Activated CD8-positive, alpha-beta T cell treated with anti-CD3 and anti-CD28 coated beads, Interleukin-2, amount 10 ng/mL, durations not matched to agents 7 days and 5 days (primary cell): ENCODE measurements at regions not wholly inside any gene's neighbourhood (a gene's known extent, or its start where the extent isn't known, plus 50 kb on each side); places are given as distances from the start of the nearest gene placed in this dataset.

ENCODE experiments used
- ATAC-seq: fragments of 150-1000 bp; cut with Tn5 transposase; one replicate; pipeline ENCODE4 v1.10.0; 2021; ENCODE audit warnings: moderate library complexity
- CTCF ChIA-PET: fragments of 350-600 bp; sonication (Branson Sonifier 250); formaldehyde crosslinking; loops from one replicate; lab custom pipeline; 2021; ENCODE audit warnings: antibody characterized with exemption; lab: Charles Lee
- POLR2A ChIA-PET: fragments of 350-600 bp; sonication (Branson Sonifier 250); formaldehyde crosslinking; loops from one replicate; lab custom pipeline; 2021; ENCODE audit warnings: antibody characterized with exemption; lab: Charles Lee
- DNase-seq: peaks from one replicate; pipeline ENCODE4 v3.0.0-alpha.2; 2020
- H3K27ac Mint-ChIP-seq: one replicate; pipeline ENCODE4 v1.8.0; 2021; ENCODE audit warnings: mild to moderate bottlenecking, mixed read lengths
- H3K27me3 Mint-ChIP-seq: one replicate; pipeline ENCODE4 v1.8.0; 2021; ENCODE audit warnings: low read depth, mixed read lengths
- H3K36me3 Mint-ChIP-seq: one replicate; pipeline ENCODE4 v1.8.0; 2021; ENCODE audit warnings: low read depth, mixed read lengths
- H3K4me1 Mint-ChIP-seq: one replicate; pipeline ENCODE4 v1.8.0; 2021; ENCODE audit warnings: low read depth, mixed read lengths
- H3K4me3 Mint-ChIP-seq: one replicate; pipeline ENCODE4 v1.8.0; 2021; ENCODE audit warnings: mild to moderate bottlenecking, mixed read lengths
- H3K9me3 Mint-ChIP-seq: one replicate; pipeline ENCODE4 v1.8.0; 2022; ENCODE audit warnings: mixed read lengths; ENCODE audit not compliant: insufficient read depth

DNA sequence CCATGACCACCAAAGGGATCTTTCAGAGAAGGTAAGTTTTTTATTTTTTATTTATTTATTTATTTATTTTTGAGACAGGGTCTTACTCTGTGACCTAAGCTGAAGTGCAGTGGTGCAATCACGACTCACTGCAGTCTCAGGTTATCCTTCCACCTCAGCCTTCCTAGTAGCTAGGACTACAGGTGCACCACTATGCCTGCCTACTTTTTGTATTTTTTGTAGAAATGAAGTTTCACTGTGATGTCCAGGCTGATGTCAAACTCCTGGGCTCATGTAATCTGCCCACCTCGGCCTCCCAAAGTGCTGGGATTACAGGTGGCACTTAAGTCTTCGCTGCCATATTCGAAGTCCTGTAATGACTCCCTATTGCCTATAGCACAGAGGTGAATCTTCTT lies 342.5 kb downstream of the CYRIA start:
- Mint-ChIP-seq H3K36me3 (no peaks in the 10 kb centered on the region), H3K9me3 (no peaks in the 10 kb centered on the region), H3K4me3 (no peak overlapping the region), H3K4me1 (no peaks in the 10 kb centered on the region), H3K27ac (no peak overlapping the region), H3K27me3 (no peaks in the 10 kb centered on the region)
- DNase-seq (no peak), ATAC-seq (no peak)
- POLR2A ChIA-PET: no interaction called here
- CTCF ChIA-PET: no interaction called here

GRCh38 chr2:16322308-16323125 lies 343.1 kb downstream of the CYRIA start:
- Mint-ChIP-seq H3K27ac (no peak overlapping the region), H3K36me3 (no peaks in the 10 kb centered on the region), H3K9me3 (no peaks in the 10 kb centered on the region), H3K4me1 (no peaks in the 10 kb centered on the region), H3K27me3 (no peaks in the 10 kb centered on the region), H3K4me3 (no peak overlapping the region)
- no peak for ATAC-seq
- POLR2A ChIA-PET: no interaction called here
- no peak for DNase-seq
- CTCF ChIA-PET: no interaction called here

DNA sequence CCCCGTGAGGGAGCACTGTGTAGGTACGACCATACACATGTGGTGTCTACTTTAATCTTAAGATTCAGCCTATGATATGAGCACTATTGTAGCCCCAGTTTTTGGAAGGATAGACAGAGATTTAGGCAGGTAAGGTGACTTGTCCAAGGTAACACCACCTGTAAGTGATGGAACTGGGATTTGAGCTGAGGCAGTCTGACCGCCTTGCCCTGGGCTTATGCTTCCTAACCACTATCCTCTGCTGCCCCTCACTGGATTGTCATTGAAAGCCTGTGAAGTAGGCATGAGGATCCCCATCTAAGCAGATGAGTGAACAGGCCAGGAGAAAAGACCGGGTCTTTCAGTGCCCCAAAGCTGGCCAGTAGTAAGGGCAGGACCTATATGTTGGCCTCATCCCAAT lies 343.8 kb downstream of the CYRIA start:
- DNase-seq (no peak), ATAC-seq (no peak)
- POLR2A ChIA-PET: no interaction called here
- Mint-ChIP-seq H3K9me3 (no peaks in the 10 kb centered on the region), H3K27me3 (no peaks in the 10 kb centered on the region), H3K27ac (no peak overlapping the region), H3K4me3 (no peak overlapping the region), H3K4me1 (no peaks in the 10 kb centered on the region), H3K36me3 (no peaks in the 10 kb centered on the region)
- CTCF ChIA-PET: no interaction called here

GRCh38 chr2:16321256-16321655 lies 344.4 kb downstream of the CYRIA start:
- no peaks in the 10 kb centered on the region for H3K4me1 Mint-ChIP-seq
- H3K36me3 Mint-ChIP-seq: no peaks in the 10 kb centered on the region
- ATAC-seq (no peak), DNase-seq (no peak)
- ChIA-PET POLR2A (no interaction called here), CTCF (no interaction called here)
- H3K27ac Mint-ChIP-seq: no peak overlapping the region
- H3K9me3 Mint-ChIP-seq: no peaks in the 10 kb centered on the region
- no peaks in the 10 kb centered on the region for H3K27me3 Mint-ChIP-seq
- no peak overlapping the region for H3K4me3 Mint-ChIP-seq

DNA sequence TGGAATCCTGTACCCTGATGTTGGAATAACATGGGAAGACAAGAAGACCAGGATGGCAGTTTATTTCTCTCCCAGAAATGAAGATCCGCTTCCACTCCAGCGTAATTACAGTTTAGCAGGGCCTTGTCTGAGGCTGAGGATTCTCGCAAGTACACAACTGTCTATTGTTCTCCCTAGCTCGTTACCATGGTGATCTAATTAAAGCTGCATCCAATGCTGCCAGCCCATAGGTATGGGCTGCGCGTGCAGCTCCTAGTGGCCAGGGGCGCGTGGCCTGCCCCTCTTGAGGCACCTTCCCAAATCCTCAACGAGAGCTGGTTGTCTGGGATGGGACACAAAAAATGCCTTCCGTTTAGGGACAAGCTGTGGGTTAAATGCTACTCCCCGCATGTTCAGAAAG lies 344.9 kb downstream of the CYRIA start:
- no peaks in the 10 kb centered on the region for H3K36me3 Mint-ChIP-seq
- H3K4me3 Mint-ChIP-seq: no peak overlapping the region
- H3K9me3 Mint-ChIP-seq: no peaks in the 10 kb centered on the region
- ChIA-PET POLR2A (no interaction called here), CTCF (no interaction called here)
- DNase-seq (no peak), ATAC-seq (no peak)
- no peak overlapping the region for H3K27ac Mint-ChIP-seq
- no peaks in the 10 kb centered on the region for H3K4me1 Mint-ChIP-seq
- no peaks in the 10 kb centered on the region for H3K27me3 Mint-ChIP-seq

- Mint-ChIP-seq H3K27ac (no peak overlapping the region), H3K9me3 (no peaks in the 10 kb centered on the region), H3K36me3 (no peaks in the 10 kb centered on the region), H3K27me3 (no peaks in the 10 kb centered on the region), H3K4me3 (no peak overlapping the region), H3K4me1 (no peaks in the 10 kb centered on the region)
- ATAC-seq (no peak), DNase-seq (no peak)
- CTCF ChIA-PET: no interaction called here
- POLR2A ChIA-PET: no interaction called here
These were observed 346.0 kb downstream of the CYRIA start for GRCh38 chr2:16319551-16320121.

DNA sequence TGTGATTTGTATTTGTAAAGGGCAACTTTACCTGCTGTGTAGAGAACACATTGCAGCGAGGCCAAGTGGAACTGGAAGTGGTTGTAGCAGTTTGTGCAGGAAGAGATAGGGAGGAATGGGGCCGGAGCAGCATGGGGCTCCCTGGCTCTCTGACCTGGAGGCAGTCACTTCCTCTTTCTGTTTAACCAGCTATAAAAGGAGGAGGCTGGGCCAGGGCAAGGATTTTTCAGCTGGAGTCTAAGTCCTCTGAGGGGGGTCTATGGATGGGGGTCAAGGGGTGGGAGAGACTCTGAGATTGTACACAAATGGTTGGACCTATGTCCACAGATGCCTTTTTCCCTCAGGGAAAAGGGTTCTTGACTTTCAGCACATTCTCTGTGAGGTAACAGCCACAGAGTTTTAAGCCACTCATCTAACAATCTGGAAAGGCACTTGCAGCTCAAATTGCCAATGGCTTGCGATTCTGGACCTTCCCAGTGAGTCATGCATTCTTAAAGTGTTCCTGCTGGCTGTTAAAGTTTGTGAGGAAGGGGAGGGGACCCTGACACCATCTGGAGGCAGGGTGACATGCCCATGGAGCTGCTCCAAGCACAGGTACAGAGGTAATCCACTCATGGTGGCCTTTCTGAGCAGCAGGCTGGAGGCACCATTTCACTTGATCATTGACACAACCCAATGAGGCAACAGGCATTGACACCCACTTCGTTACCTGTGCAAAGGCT lies 347.0 kb downstream of the CYRIA start:
- Mint-ChIP-seq H3K36me3 (no peaks in the 10 kb centered on the region), H3K4me1 (no peaks in the 10 kb centered on the region)
- POLR2A ChIA-PET: interaction anchor here (0.6 kb wide), 1 partner anchor 731 kb away, joined by 3 read pairs; no protein-coding TSS in a partner anchor

GRCh38 chr2:16318051-16318450 lies 347.6 kb downstream of the CYRIA start:
- Mint-ChIP-seq H3K27me3 (peaks cover 4% of the 10 kb centered on the region), H3K27ac (no peak overlapping the region), H3K9me3 (no peaks in the 10 kb centered on the region), H3K36me3 (no peaks in the 10 kb centered on the region), H3K4me1 (no peaks in the 10 kb centered on the region), H3K4me3 (no peak overlapping the region)
- DNase-seq (no peak), ATAC-seq (no peak)
- ChIA-PET CTCF (no interaction called here), POLR2A (interaction anchor here (0.6 kb wide), 2 partner anchors 187 to 730 kb away, joined by 3 read pairs; no protein-coding TSS in a partner anchor)

More for the DNA sequence above, 347.0 kb downstream of the CYRIA start:
- no peak for ATAC-seq
- no peak for DNase-seq
- Mint-ChIP-seq H3K4me3 (no peak overlapping the region), H3K27ac (no peak overlapping the region), H3K9me3 (no peaks in the 10 kb centered on the region), H3K27me3 (no peaks in the 10 kb centered on the region)
- CTCF ChIA-PET: no interaction called here

DNA sequence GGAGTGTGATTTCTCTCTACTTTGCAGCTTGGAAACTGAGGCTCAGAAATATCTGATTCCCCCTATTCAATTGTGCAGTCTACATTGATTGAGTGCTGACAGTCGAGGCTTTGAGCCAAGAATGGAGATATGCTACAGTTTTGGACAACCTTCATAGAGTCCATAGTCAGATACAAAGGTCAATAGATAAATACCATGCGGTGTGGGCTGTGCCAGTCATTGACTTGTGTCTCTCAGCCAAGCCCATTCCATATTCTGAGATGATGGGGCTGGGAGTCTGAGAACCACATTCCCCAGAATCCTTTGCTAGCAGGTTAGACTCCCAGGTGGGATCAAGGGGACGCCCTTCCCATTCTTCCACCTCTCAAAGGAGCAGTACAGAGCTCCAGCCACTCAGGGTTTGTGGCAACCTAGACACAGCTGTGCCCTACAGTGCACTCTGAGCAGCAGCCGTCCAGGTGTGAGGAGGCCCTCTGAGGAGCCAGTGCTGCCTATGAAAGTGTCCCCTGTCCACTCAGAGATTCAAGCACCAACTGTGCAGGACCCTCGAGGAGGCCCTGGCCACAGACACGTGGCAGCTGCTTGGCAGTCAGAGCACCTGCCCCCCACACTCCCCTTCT lies 348.3 kb downstream of the CYRIA start:
- ATAC-seq (no peak), DNase-seq (no peak)
- Mint-ChIP-seq H3K36me3 (no peaks in the 10 kb centered on the region), H3K27ac (no peak overlapping the region), H3K27me3 (peaks cover 4% of the 10 kb centered on the region), H3K4me3 (no peak overlapping the region), H3K4me1 (no peaks in the 10 kb centered on the region), H3K9me3 (no peaks in the 10 kb centered on the region)
- POLR2A ChIA-PET: interaction anchor here (0.6 kb wide), 1 partner anchor 188 kb away, joined by 3 read pairs; no protein-coding TSS in a partner anchor
- CTCF ChIA-PET: no interaction called here

GRCh38 chr2:16316456-16317210 lies 349.0 kb downstream of the CYRIA start:
- H3K27me3 Mint-ChIP-seq: peaks cover 4% of the 10 kb centered on the region
- no peaks in the 10 kb centered on the region for H3K36me3 Mint-ChIP-seq
- ChIA-PET POLR2A (no interaction called here), CTCF (no interaction called here)
- H3K4me1 Mint-ChIP-seq: no peaks in the 10 kb centered on the region
- no peaks in the 10 kb centered on the region for H3K9me3 Mint-ChIP-seq
- ATAC-seq: no peak
- no peak overlapping the region for H3K27ac Mint-ChIP-seq
- no peak overlapping the region for H3K4me3 Mint-ChIP-seq
- DNase-seq: no peak

- Mint-ChIP-seq H3K27me3 (peaks cover 4% of the 10 kb centered on the region), H3K9me3 (no peaks in the 10 kb centered on the region), H3K27ac (no peak overlapping the region), H3K36me3 (no peaks in the 10 kb centered on the region), H3K4me3 (no peak overlapping the region), H3K4me1 (no peaks in the 10 kb centered on the region)
- ChIA-PET CTCF (no interaction called here), POLR2A (no interaction called here)
- ATAC-seq: no peak
- no peak for DNase-seq
These were observed 349.7 kb downstream of the CYRIA start for GRCh38 chr2:16315908-16316307.
